ENCODE measurements at regions not wholly inside any gene's neighbourhood (a gene's known extent, or its start where the extent isn't known, plus 50 kb on each side); places are given as distances from the start of the nearest gene placed in this dataset.

GRCh38 chr15:39333896-39334295 lies 247.0 kb upstream of the THBS1 start:
- no peak for DNase-seq (ENCODE audit: low read depth, low spot score)
- no peaks in the 10 kb centered on the region for H3K27me3 ChIP-seq (ENCODE audit: control insufficient read depth, insufficient read depth, low read length)
- ATAC-seq = no peak
- H3K36me3 ChIP-seq (ENCODE audit: control insufficient read depth, insufficient read depth, low read length) = no peaks in the 10 kb centered on the region
- ChIA-PET POLR2A (no interaction called here), CTCF (no interaction called here)
- BruUV-seq (replicated peaks) = no TSS peak
- TF ChIP-seq POLR2AphosphoS5 (IDR thresholded peaks at IDR 0.05; ENCODE audit: low read depth, low read length) (no peak), SIN3A (IDR thresholded peaks at IDR 0.05; ENCODE audit: borderline replicate concordance, insufficient read depth, low read depth, low read length) (no peak), TCF7L2 (IDR thresholded peaks at IDR 0.05; ENCODE audit: low read depth, low read length) (no peak)
- TF ChIP-seq, protein P1, sequence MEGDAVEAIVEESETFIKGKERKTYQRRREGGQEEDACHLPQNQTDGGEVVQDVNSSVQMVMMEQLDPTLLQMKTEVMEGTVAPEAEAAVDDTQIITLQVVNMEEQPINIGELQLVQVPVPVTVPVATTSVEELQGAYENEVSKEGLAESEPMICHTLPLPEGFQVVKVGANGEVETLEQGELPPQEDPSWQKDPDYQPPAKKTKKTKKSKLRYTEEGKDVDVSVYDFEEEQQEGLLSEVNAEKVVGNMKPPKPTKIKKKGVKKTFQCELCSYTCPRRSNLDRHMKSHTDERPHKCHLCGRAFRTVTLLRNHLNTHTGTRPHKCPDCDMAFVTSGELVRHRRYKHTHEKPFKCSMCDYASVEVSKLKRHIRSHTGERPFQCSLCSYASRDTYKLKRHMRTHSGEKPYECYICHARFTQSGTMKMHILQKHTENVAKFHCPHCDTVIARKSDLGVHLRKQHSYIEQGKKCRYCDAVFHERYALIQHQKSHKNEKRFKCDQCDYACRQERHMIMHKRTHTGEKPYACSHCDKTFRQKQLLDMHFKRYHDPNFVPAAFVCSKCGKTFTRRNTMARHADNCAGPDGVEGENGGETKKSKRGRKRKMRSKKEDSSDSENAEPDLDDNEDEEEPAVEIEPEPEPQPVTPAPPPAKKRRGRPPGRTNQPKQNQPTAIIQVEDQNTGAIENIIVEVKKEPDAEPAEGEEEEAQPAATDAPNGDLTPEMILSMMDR (IDR thresholded peaks at IDR 0.05) = no peak
- TF ChIP-seq, protein P2, sequence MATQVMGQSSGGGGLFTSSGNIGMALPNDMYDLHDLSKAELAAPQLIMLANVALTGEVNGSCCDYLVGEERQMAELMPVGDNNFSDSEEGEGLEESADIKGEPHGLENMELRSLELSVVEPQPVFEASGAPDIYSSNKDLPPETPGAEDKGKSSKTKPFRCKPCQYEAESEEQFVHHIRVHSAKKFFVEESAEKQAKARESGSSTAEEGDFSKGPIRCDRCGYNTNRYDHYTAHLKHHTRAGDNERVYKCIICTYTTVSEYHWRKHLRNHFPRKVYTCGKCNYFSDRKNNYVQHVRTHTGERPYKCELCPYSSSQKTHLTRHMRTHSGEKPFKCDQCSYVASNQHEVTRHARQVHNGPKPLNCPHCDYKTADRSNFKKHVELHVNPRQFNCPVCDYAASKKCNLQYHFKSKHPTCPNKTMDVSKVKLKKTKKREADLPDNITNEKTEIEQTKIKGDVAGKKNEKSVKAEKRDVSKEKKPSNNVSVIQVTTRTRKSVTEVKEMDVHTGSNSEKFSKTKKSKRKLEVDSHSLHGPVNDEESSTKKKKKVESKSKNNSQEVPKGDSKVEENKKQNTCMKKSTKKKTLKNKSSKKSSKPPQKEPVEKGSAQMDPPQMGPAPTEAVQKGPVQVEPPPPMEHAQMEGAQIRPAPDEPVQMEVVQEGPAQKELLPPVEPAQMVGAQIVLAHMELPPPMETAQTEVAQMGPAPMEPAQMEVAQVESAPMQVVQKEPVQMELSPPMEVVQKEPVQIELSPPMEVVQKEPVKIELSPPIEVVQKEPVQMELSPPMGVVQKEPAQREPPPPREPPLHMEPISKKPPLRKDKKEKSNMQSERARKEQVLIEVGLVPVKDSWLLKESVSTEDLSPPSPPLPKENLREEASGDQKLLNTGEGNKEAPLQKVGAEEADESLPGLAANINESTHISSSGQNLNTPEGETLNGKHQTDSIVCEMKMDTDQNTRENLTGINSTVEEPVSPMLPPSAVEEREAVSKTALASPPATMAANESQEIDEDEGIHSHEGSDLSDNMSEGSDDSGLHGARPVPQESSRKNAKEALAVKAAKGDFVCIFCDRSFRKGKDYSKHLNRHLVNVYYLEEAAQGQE (IDR thresholded peaks at IDR 0.05; ENCODE audit: insufficient read depth in 1 of 2, low read depth in 2 of 2, low read length in 1 of 2) = no peak
- H3K27ac ChIP-seq (ENCODE audit: low read length) = no peak overlapping the region
- no peak overlapping the region for H3K4me3 ChIP-seq (ENCODE audit: low read depth in 2 of 2, low read length in 2 of 2)
- intact Hi-C loops (cut with micrococcal nuclease; ENCODE audit: unreplicated experiment) = no loop called here
- H3K4me1 ChIP-seq (ENCODE audit: control insufficient read depth, insufficient read depth, low read length) = no peaks in the 10 kb centered on the region
- in situ Hi-C loops (cut with HindIII; ENCODE audit: low pct_unique_long_range_greater_than_20kb, low sequenced_read_pairs) = no loop called here
- no peaks in the 10 kb centered on the region for H3K9me3 ChIP-seq (ENCODE audit: control insufficient read depth, insufficient read depth, low read depth, low read length)

- in situ Hi-C loops (cut with HindIII; ENCODE audit: low pct_unique_long_range_greater_than_20kb, low sequenced_read_pairs) = no loop called here
- BruUV-seq (replicated peaks) = no TSS peak
- ATAC-seq = no peak
- ChIA-PET CTCF (no interaction called here), POLR2A (no interaction called here)
- Histone ChIP-seq H3K27ac (ENCODE audit: low read length) (no peak overlapping the region), H3K9me3 (ENCODE audit: control insufficient read depth, insufficient read depth, low read depth, low read length) (no peaks in the 10 kb centered on the region), H3K4me3 (ENCODE audit: low read depth in 2 of 2, low read length in 2 of 2) (no peak overlapping the region), H3K36me3 (ENCODE audit: control insufficient read depth, insufficient read depth, low read length) (no peaks in the 10 kb centered on the region), H3K27me3 (ENCODE audit: control insufficient read depth, insufficient read depth, low read length) (no peaks in the 10 kb centered on the region), H3K4me1 (ENCODE audit: control insufficient read depth, insufficient read depth, low read length) (no peaks in the 10 kb centered on the region)
- DNase-seq (ENCODE audit: low read depth, low spot score) = no peak
- TF ChIP-seq, protein P1 (IDR thresholded peaks at IDR 0.05) = no peak
- intact Hi-C loops (cut with micrococcal nuclease; ENCODE audit: unreplicated experiment) = no loop called here
Observed at GRCh38 chr15:39336926-39337325, 244.0 kb upstream of the THBS1 start.

GRCh38 chr15:39338251-39338650 lies 242.6 kb upstream of the THBS1 start:
- CTCF ChIA-PET = no interaction called here
- DNase-seq (ENCODE audit: low read depth, low spot score) (no peak), ATAC-seq (no peak)
- in situ Hi-C loops (cut with HindIII; ENCODE audit: low pct_unique_long_range_greater_than_20kb, low sequenced_read_pairs) (no loop called here), intact Hi-C loops (cut with micrococcal nuclease; ENCODE audit: unreplicated experiment) (no loop called here)
- Histone ChIP-seq H3K27me3 (ENCODE audit: control insufficient read depth, insufficient read depth, low read length) (no peaks in the 10 kb centered on the region), H3K4me3 (ENCODE audit: low read depth in 2 of 2, low read length in 2 of 2) (no peak overlapping the region), H3K9me3 (ENCODE audit: control insufficient read depth, insufficient read depth, low read depth, low read length) (no peaks in the 10 kb centered on the region), H3K4me1 (ENCODE audit: control insufficient read depth, insufficient read depth, low read length) (no peaks in the 10 kb centered on the region), H3K36me3 (ENCODE audit: control insufficient read depth, insufficient read depth, low read length) (no peaks in the 10 kb centered on the region), H3K27ac (ENCODE audit: low read length) (no peak overlapping the region)
- TF ChIP-seq SIN3A (IDR thresholded peaks at IDR 0.05; ENCODE audit: borderline replicate concordance, insufficient read depth, low read depth, low read length) (no peak), POLR2AphosphoS5 (IDR thresholded peaks at IDR 0.05; ENCODE audit: low read depth, low read length) (no peak)
- POLR2A ChIA-PET = no interaction called here
- no TSS peak for BruUV-seq (replicated peaks)

Measured in Panc1 (cell line).